ENCODE measurements at regions not wholly inside any gene's neighbourhood (a gene's known extent, or its start where the extent isn't known, plus 50 kb on each side); places are given as distances from the start of the nearest gene placed in this dataset.

- no peak for TF ChIP-seq ZNF219 (CRISPR knock-in tag; IDR thresholded peaks at IDR 0.05; ENCODE audit: borderline replicate concordance)
- TF ChIP-seq PRDM15 (CRISPR knock-in tag; IDR thresholded peaks at IDR 0.05) = no peak
- TF ChIP-seq IRF2 (CRISPR knock-in tag; IDR thresholded peaks at IDR 0.05; ENCODE audit: borderline replicate concordance, low read depth) = no peak
- TF ChIP-seq ZNF121 (CRISPR knock-in tag; IDR thresholded peaks at IDR 0.05) = no peak
- no peak for TF ChIP-seq NR2C2 (CRISPR knock-in tag; IDR thresholded peaks at IDR 0.05)
- TF ChIP-seq CBFB (CRISPR knock-in tag; IDR thresholded peaks at IDR 0.05; ENCODE audit: low read depth) = no peak
- TF ChIP-seq JAZF1 (CRISPR knock-in tag; IDR thresholded peaks at IDR 0.05) = no peak
- no peak for TF ChIP-seq E2F1 (CRISPR knock-in tag; IDR thresholded peaks at IDR 0.05)
Observed at GRCh38 chrX:20333672-20334071, 67.0 kb upstream of the RPS6KA3 start (continued).

GRCh38 chrX:20330545-20330944 is 63.8 kb upstream of the RPS6KA3 start:
- TF ChIP-seq MAX (CRISPR knock-in tag; IDR thresholded peaks at IDR 0.05) (no peak), IRF1 (CRISPR knock-in tag; IDR thresholded peaks at IDR 0.05) (no peak), KAT7 (CRISPR knock-in tag; IDR thresholded peaks at IDR 0.05; ENCODE audit: borderline replicate concordance) (no peak), ZBTB21 (CRISPR knock-in tag; IDR thresholded peaks at IDR 0.05; ENCODE audit: borderline replicate concordance) (no peak), GRHL2 (CRISPR knock-in tag; IDR thresholded peaks at IDR 0.05; ENCODE audit: insufficient replicate concordance, severe bottlenecking) (no peak), NR2C2 (CRISPR knock-in tag; IDR thresholded peaks at IDR 0.05) (no peak), CDX4 (CRISPR knock-in tag; IDR thresholded peaks at IDR 0.05; ENCODE audit: borderline replicate concordance) (no peak), FOXJ3 (CRISPR knock-in tag; IDR thresholded peaks at IDR 0.05; ENCODE audit: borderline replicate concordance) (no peak), CBFB (CRISPR knock-in tag; IDR thresholded peaks at IDR 0.05; ENCODE audit: low read depth) (no peak), AFF4 (CRISPR knock-in tag; IDR thresholded peaks at IDR 0.05; ENCODE audit: borderline replicate concordance) (no peak)
- Mint-ChIP-seq H3K36me3 (no peaks in the 10 kb centered on the region), H3K27ac (no peak overlapping the region), H3K27me3 (ENCODE audit: low read depth) (peaks cover 88% of the 10 kb centered on the region), H3K4me1 (peaks cover 8% of the 10 kb centered on the region), H3K4me3 (no peak overlapping the region), H3K9me3 (no peaks in the 10 kb centered on the region)
- POLR2A ChIA-PET = interaction anchor here (0.6 kb wide), 1 partner anchor 93 kb away, joined by 3 read pairs; no protein-coding TSS in a partner anchor
- ATAC-seq = peak; percentile 76
- CTCF ChIA-PET = no interaction called here
- no peak for DNase-seq (ENCODE audit: low spot score)

Data from WTC11 (cell line).